Hematopoietic multipotent progenitor cell treated with erythropoietin and hydrocortisone succinate and interleukin-3 and kit ligand, for 6 days (in vitro differentiated cells): ENCODE measurements at regions not wholly inside any gene's neighbourhood (a gene's known extent, or its start where the extent isn't known, plus 50 kb on each side); places are given as distances from the start of the nearest gene placed in this dataset.
"Not testable (repeated sequence)": the region's sequence is repeated elsewhere in the genome, so short reads cannot be mapped to it uniquely, and the experiment has no call there.

Experiments used
- DNase-seq: peaks from one replicate; pipeline ENCODE4 v3.0.0-alpha.2; 2015

DNA sequence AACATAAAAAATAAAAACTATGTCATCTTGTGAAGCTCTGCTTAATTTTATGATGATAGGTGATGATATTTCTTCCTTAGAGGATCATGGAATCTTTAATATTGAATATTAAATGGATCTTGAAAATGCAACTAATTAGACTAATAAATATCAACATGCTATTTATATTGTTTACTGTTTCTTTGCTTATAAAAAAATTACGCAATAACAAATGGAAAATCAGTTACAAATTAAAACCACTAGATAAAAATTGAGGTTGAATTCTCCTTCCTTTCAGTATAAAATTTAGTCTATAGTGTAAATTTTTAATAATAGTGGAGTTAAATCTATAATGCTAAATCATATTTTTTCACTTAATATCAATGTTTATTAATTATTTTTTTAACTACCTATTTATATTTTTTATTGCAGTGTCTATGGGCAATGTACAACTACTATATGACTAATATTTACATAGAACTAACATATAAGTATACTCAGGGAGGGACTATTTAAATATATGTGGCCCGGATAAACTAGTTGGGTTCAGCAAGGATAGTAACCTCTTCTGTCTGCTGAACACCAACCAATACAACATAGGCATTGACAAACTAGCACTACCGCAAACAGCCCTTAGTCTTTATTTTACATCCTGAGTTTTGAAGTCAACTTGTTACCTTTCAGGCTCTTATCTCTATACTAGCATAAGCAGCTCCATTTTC lies 628.0 kb downstream of the EFNB2 start:
- no peak for DNase-seq

DNA sequence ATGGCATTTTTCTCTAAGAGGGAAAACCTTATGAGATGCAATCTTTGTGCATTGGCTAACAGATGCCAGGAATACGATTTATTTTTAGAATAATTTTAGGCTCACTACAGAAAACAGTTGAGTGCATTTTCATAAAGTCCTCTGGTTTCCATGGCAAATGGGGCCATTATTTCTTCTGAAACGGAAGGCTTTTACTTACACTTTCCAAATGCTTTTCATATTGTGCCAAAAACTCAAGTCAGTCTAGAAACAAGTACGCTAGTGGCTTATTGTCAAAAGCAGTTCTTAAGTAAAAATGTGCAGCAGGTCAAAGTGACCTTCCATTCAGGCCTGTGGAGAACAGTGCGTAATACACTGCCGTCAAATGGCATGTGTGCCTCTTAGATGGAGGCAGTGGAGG lies 628.7 kb downstream of the EFNB2 start:
- DNase-seq: no peak

DNA sequence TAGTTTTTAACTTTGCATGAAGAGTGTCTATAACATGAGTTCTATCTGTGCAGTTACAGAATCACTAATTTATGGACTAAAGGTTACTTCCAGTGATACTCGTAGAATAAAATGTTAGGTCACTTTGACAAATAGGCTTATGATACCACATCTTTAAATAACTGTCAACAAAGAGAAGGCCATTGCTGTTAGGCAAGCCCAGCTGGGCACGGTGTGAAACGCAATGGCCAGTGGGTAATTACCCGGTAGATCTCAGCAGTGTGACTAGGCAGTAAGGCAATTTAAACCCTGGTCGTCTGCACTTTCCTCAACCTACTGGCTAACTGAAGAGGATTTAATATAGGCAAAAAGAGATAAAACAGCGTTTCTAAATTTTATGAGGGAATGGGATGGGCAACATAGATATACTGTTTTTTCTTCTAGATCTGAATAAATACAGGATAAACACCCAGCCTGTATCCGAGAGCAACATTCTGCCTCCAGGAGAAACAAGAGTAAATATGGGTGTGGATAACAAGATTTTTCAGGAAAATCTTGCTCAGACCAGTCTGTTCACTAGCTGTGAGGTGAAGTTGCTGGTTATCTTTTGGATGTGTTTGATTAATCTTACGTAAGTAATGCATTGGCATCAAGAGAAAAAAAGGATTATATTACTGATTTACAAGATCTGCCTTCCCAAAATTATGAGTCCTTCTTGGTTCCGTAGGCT lies 631.3 kb downstream of the EFNB2 start:
- no peak for DNase-seq

- no peak for DNase-seq
Measured at GRCh38 chr13:105902396-105902795, 633.1 kb downstream of the EFNB2 start.

- DNase-seq: no peak
Measured at GRCh38 chr13:105897575-105897974, 637.9 kb downstream of the EFNB2 start.

GRCh38 chr13:105894697-105895096 lies 640.8 kb downstream of the EFNB2 start:
- no peak for DNase-seq

GRCh38 chr13:105890509-105890908 lies 645.0 kb downstream of the EFNB2 start:
- no peak for DNase-seq

DNA sequence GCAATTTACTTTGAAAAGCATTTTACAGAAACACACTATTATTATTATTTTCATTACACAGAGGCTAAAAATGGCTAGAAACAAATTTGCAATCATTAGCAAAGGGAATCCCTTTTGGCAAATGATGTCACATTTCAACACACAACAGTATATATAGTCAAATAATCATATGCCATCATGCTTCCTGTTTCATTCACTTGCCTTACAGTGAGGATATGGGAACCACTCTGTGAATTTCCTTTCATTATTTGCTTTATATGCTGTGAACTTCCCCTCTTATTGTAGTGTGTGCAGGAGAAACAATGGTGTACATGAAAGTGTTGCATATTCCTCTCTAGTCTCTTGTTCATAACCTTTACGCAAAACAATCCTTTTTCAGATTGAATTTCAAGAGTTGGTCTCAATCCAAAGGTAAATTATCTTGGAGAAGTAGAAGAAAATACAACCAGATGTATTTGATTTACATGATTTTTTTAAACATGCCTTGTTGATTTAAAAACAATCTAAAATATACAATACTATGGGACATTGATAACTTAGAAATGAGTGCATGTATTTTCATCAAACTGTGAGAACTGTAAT lies 657.3 kb downstream of the EFNB2 start:
- DNase-seq: no peak

DNA sequence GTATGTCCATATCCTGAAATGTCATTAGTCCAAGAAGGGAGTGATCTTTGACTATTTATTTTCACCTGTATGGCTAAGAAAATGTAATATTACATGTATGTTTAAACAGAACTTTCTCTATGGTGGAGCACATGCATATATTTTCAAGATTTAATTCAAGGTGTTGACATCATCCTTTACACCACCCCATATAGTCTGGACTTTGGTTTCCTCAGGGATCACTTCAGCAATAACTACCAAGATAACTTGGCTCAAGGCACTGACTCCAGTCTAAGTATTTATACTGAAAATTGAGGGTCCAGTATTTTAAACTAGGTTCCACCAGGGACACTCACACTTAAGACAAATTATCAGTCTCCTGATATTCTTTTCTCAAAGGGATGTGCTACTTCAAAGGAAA lies 660.6 kb downstream of the EFNB2 start:
- DNase-seq: no peak

DNA sequence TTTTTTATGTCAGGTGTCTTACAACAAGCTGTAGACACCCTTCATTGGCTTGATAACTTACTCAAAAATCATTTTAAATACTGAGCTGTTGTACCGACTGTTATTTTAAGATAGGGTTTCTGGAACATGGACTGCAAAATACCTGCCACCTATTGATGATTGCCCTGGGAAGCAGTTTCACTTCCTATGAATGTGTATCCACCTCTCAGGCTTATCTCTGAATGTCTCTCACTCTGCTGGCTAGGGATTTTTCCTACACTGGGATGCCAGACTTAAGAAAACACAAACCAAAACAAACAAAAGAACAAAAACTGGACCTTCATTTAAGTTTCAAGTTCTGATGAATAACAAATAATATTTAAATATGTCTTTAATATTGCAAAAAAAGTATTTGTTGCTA lies 663.7 kb downstream of the EFNB2 start:
- no peak for DNase-seq

DNA sequence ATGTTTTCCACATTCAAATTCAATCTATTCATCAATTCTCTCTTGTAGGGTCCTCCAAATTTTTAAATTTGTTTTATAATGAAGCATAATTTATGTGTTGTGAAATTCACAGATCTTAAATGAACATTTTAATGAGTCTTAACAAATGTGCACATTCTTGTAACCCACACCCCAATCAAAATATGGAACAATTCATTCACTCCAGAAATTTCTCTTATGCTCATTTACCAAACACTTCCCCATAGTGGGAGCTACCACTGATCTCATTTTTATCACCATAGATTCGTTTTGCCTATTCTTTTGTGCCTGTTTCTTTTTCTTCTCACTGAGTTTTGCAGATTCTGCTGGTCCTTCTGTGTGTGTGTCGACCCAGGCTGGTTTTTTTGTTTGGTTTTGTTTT lies 664.1 kb downstream of the EFNB2 start:
- DNase-seq: no peak

GRCh38 chr13:105863300-105863920 lies 672.1 kb downstream of the EFNB2 start:
- DNase-seq: no peak

GRCh38 chr13:105848494-105848893 lies 687.0 kb downstream of the EFNB2 start:
- no peak for DNase-seq

DNA sequence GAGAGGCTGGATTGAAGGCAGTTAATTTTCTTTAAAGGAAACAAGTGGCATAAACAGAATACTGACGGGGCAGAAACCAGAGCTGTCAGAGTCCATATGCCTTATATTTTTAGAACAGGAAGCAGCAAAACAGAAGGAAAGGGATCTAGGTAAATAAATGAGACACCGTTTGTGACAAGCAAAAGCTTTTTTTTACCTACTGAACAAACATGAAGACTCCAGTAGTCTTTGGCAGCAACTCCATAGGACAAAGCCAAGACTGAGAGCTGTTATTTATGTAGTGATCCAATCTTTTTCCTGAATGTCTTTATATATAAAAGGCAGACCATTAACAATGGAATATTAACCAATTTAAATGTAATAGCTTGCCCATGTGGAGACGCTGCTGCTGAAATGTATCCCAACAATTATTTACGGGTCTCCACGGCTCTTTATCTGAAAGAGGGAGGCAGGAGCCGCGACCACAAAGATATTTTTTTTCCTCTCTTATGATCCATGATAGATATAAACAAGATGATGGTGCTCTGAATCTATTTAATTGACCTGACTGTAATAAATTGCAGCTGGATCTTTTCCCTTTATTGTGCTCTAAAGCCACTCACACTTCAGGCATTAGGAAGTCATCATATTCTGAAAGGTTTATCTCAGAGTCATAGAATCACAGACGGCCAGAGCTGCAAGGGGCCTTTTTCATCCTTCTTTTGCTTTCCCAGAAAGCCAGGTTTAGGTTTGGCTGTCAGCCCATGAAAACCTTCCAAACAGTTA lies 687.8 kb downstream of the EFNB2 start:
- no peak for DNase-seq

- no peak for DNase-seq
Measured at GRCh38 chr13:105846923-105847322, 688.5 kb downstream of the EFNB2 start.

DNA sequence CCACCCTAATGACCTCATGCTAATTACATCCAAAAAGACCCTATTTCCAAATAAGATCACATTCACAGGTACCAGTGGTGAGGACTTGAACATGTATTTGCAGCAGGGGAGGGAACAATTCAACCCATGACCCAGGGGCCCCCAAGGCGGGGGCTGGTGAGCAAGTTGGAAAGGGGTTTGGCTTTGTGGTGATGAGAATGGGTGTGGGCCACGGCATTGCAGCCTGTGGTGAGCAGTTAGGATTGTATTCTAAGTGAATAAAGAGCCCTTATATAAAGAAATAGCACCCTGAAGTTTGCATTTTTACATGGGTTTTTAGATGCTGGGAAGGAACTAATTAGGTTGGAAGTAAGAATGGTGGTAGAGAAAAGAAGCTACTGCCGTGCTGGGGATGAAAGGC lies 694.2 kb downstream of the EFNB2 start:
- no peak for DNase-seq

GRCh38 chr13:105838231-105838630 lies 697.2 kb downstream of the EFNB2 start:
- DNase-seq: no peak

- not testable (repeated sequence) for DNase-seq
Measured at GRCh38 chr13:105837295-105837694, 698.2 kb downstream of the EFNB2 start.

GRCh38 chr13:105830821-105831220 lies 704.6 kb downstream of the EFNB2 start:
- DNase-seq: no peak

DNA sequence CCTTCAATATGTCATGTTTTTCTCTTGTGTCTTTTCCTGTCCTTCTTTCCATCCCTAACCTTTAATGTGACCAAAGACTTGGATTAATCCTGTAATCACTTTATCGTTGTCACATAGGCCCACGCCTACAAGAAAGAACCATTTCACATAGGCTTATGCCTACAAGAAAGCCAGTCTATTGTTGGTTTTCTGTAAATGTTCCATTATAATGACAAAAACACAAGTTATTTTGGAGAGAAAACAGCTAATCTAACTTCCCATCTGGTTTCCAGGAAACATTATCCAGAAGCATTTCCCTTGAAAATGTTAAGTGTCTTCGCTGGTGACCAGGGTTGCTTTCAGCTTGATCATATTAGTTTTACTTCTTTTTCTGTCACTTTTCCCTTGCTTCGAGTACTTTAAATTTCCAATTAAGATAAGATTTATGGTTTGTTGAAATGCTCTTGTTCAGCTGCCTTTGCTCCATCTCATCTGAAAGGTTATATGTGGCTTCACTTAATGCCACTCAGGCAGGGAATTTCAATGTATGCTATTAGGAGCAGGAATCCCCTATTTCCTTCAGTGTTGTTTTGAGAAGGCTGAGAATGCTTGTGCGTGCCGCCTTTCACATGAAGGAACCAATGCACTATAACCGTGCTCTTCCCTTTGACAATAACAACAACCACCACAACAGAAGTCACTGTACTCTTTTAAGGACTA lies 708.2 kb downstream of the EFNB2 start:
- DNase-seq: no peak

GRCh38 chr13:105825071-105825470 lies 710.4 kb downstream of the EFNB2 start:
- DNase-seq: no peak

DNA sequence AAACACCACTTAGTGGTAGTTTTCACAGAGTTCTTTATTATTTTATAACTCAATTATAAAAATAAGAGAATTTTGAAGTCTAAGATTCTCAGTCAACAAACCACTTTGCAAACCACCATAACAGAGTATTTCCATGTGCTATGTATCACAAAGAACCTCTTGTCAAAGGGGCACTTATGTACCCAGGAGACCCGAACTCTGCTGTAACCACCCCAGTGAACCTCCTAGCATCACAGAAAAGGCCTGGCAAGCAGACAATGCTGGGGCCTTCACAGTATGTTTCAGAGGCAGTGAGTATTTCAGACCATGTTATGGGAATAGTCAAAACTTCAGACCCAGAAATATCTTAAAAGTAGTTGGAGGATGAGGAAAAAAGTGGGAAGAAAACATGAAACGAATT lies 714.1 kb downstream of the EFNB2 start:
- no peak for DNase-seq

GRCh38 chr13:105820415-105820814 lies 715.0 kb downstream of the EFNB2 start:
- no peak for DNase-seq
